Hepatocyte (in vitro differentiated cells): ENCODE measurements at regions not wholly inside any gene's neighbourhood (a gene's known extent, or its start where the extent isn't known, plus 50 kb on each side); places are given as distances from the start of the nearest gene placed in this dataset.
"Not testable (repeated sequence)": the region's sequence is repeated elsewhere in the genome, so short reads cannot be mapped to it uniquely, and the experiment has no call there.

Experiments
- CTCF ChIP-seq: fragments of 200-600 bp; sonication (generic); IDR thresholded peaks from 2 replicates; pipeline ENCODE4 v1.5.1; 2016; ENCODE audit warnings: antibody characterized with exemption, mild to moderate bottlenecking; ENCODE audit not compliant: poor library complexity
- EZH2 ChIP-seq: fragments of 200-600 bp; sonication (generic); IDR thresholded peaks from 2 replicates; pipeline ENCODE4 v1.6.1; 2016; ENCODE audit warnings: antibody characterized with exemption, mild to moderate bottlenecking, borderline replicate concordance

GRCh38 chr11:67884073-67884757 is 119.7 kb downstream of the UNC93B1 start:
- TF ChIP-seq CTCF, EZH2: not testable (repeated sequence)
